SK-N-SH (cell line): ENCODE measurements at regions not wholly inside any gene's neighbourhood (a gene's known extent, or its start where the extent isn't known, plus 50 kb on each side); places are given as distances from the start of the nearest gene placed in this dataset.
"Not testable (repeated sequence)": the region's sequence is repeated elsewhere in the genome, so short reads cannot be mapped to it uniquely, and the experiment has no call there.

Experiments used
- NRF1 ChIP-seq: IDR thresholded peaks from 2 replicates; pipeline ENCODE4 v1.6.1; 2012; ENCODE audit warnings: low read depth, mild to moderate bottlenecking, low read length
- POLR2AphosphoS5 ChIP-seq: IDR thresholded peaks from 2 replicates; pipeline ENCODE4 v1.6.1; 2012; ENCODE audit warnings: low read depth, low read length
- TCF12 ChIP-seq: IDR thresholded peaks from 2 replicates; pipeline ENCODE4 v1.4.0; 2012
- YY1 ChIP-seq: IDR thresholded peaks from 2 replicates; pipeline ENCODE4 v1.4.0; 2012; ENCODE audit warnings: low read depth, mild to moderate bottlenecking
- TF ChIP-seq, protein P1 (sequence below): fragments of 200-600 bp; sonication (generic); IDR thresholded peaks from 2 replicates; pipeline ENCODE4 v1.6.1; 2017; ENCODE audit warnings: antibody characterized with exemption, mild to moderate bottlenecking, moderate library complexity
- TF ChIP-seq, protein P2 (sequence below): IDR thresholded peaks from 2 replicates; pipeline ENCODE4 v1.4.0; 2012; ENCODE audit warnings: low read depth

DNA sequence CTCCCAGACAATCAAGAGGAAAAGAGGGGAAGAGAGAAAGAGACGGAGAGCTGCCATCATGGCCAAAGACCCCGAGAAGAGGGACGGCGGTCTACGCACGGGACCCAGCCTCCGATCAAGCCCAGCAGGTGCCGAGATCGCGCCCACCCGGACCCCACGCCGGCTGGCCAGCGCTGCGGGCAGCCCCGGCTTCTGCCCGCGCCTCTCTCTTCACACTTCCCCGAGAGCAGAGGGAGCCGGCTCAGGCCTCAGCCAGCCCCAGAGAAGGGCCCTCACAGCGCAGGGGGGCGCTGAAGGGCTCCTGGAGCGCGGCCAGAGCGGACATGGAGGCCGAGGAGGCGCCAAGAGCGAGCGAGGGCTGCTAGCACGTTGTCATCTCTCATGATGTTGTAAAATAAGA is 613.7 kb downstream of the TUBA3C start:
- TF ChIP-seq POLR2AphosphoS5, YY1, NRF1, TCF12: not testable (repeated sequence)
- TF ChIP-seq, protein P1, sequence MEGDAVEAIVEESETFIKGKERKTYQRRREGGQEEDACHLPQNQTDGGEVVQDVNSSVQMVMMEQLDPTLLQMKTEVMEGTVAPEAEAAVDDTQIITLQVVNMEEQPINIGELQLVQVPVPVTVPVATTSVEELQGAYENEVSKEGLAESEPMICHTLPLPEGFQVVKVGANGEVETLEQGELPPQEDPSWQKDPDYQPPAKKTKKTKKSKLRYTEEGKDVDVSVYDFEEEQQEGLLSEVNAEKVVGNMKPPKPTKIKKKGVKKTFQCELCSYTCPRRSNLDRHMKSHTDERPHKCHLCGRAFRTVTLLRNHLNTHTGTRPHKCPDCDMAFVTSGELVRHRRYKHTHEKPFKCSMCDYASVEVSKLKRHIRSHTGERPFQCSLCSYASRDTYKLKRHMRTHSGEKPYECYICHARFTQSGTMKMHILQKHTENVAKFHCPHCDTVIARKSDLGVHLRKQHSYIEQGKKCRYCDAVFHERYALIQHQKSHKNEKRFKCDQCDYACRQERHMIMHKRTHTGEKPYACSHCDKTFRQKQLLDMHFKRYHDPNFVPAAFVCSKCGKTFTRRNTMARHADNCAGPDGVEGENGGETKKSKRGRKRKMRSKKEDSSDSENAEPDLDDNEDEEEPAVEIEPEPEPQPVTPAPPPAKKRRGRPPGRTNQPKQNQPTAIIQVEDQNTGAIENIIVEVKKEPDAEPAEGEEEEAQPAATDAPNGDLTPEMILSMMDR, result not testable (repeated sequence)
- TF ChIP-seq, protein P2, sequence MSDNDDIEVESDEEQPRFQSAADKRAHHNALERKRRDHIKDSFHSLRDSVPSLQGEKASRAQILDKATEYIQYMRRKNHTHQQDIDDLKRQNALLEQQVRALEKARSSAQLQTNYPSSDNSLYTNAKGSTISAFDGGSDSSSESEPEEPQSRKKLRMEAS, result not testable (repeated sequence)
